ENCODE measurements at regions not wholly inside any gene's neighbourhood (a gene's known extent, or its start where the extent isn't known, plus 50 kb on each side); places are given as distances from the start of the nearest gene placed in this dataset.

DNA sequence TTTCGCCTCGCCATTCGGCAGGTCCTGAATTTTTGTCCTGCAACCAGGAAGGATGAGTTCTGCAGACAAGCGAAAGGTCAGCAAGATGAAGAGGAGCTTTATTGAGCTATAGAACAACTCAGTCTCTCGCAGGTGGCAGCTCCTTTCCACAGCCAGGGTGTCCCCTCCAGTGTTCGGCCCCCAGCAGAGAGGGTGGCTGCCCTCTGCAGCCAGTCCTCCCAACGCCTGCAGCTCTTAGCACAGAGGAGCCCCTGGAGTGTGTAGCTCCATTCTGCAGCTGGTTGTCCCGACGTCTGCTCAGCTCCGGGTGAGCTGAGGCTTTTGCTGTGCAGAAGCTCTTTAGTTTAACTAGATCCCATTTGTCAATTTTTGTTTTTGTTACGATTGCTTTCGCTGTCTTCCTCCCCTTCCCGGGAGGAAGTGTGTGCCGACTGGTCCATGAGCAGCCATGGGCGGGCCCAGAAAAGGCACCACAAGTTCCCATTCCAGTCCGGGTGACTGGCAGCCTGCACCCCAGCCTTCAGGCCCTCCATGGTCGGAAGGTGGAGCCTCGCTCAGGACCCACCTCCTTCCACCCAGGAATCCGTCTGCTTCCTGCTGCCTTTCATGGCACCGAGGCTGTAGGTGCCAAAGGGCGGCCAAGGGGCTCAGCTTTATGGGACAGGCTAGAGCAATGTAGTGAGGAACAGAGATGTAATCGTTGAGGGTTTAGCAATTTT, 497.8 kb upstream of the CNTN4 start:
- H3K4me3 ChIP-seq (replicated peaks; ENCODE audit: low read depth, low read length) = no peak overlapping the region
- no peak for DNase-seq (ENCODE audit: low read depth)
- TF ChIP-seq CTCF (IDR thresholded peaks at IDR 0.05; ENCODE audit: low read length, missing control alignments) = no peak

GRCh38 chr3:1609416-1609815, 489.2 kb upstream of the CNTN4 start:
- no peak for TF ChIP-seq CTCF (IDR thresholded peaks at IDR 0.05; ENCODE audit: low read length, missing control alignments)
- H3K4me3 ChIP-seq (replicated peaks; ENCODE audit: low read depth, low read length) = no peak overlapping the region
- no peak for DNase-seq (ENCODE audit: low read depth)

- H3K4me3 ChIP-seq (replicated peaks; ENCODE audit: low read depth, low read length) = no peak overlapping the region
- TF ChIP-seq CTCF (IDR thresholded peaks at IDR 0.05; ENCODE audit: low read length, missing control alignments) = no peak
- no peak for DNase-seq (ENCODE audit: low read depth)
Measured at GRCh38 chr3:1611824-1612223, 486.8 kb upstream of the CNTN4 start.

DNA sequence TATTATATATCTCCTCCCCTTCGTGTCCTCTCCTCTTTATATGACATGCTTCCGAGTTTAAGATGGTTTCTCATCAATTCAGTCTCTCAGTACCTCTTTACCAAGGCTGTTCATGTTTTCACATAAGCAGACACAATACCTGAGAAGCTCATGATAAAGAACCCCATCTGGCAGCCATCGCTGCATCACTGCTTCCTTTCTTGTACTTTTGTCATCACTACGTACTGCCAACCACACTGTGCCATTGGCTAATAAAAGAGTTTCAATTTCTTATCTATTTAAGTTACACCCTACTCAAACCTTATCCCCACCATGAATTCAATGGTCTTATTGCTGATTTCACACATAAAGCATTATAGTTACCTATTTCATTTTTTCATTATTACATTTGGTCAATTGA, 484.7 kb upstream of the CNTN4 start:
- no peak for TF ChIP-seq CTCF (IDR thresholded peaks at IDR 0.05; ENCODE audit: low read length, missing control alignments)
- no peak for DNase-seq (ENCODE audit: low read depth)
- H3K4me3 ChIP-seq (replicated peaks; ENCODE audit: low read depth, low read length) = no peak overlapping the region

GRCh38 chr3:1616744-1617143, 481.9 kb upstream of the CNTN4 start:
- no peak overlapping the region for H3K4me3 ChIP-seq (replicated peaks; ENCODE audit: low read depth, low read length)
- DNase-seq (ENCODE audit: low read depth) = no peak
- TF ChIP-seq CTCF (IDR thresholded peaks at IDR 0.05; ENCODE audit: low read length, missing control alignments) = no peak

- H3K4me3 ChIP-seq (replicated peaks; ENCODE audit: low read depth, low read length) = no peak overlapping the region
- DNase-seq (ENCODE audit: low read depth) = no peak
- no peak for TF ChIP-seq CTCF (IDR thresholded peaks at IDR 0.05; ENCODE audit: low read length, missing control alignments)
Measured at GRCh38 chr3:1623896-1624295, 474.8 kb upstream of the CNTN4 start.

- TF ChIP-seq CTCF (IDR thresholded peaks at IDR 0.05; ENCODE audit: low read length, missing control alignments) = no peak
- no peak for DNase-seq (ENCODE audit: low read depth)
- H3K4me3 ChIP-seq (replicated peaks; ENCODE audit: low read depth, low read length) = no peak overlapping the region
Measured at GRCh38 chr3:1632128-1632527, 466.5 kb upstream of the CNTN4 start.
